Right kidney (tissue), 1 donor: ENCODE measurements at regions not wholly inside any gene's neighbourhood (a gene's known extent, or its start where the extent isn't known, plus 50 kb on each side); places are given as distances from the start of the nearest gene placed in this dataset.

Experiments used
- DNase-seq: peaks from one replicate; pipeline ENCODE4 v3.0.0-alpha.2; 2016

DNA sequence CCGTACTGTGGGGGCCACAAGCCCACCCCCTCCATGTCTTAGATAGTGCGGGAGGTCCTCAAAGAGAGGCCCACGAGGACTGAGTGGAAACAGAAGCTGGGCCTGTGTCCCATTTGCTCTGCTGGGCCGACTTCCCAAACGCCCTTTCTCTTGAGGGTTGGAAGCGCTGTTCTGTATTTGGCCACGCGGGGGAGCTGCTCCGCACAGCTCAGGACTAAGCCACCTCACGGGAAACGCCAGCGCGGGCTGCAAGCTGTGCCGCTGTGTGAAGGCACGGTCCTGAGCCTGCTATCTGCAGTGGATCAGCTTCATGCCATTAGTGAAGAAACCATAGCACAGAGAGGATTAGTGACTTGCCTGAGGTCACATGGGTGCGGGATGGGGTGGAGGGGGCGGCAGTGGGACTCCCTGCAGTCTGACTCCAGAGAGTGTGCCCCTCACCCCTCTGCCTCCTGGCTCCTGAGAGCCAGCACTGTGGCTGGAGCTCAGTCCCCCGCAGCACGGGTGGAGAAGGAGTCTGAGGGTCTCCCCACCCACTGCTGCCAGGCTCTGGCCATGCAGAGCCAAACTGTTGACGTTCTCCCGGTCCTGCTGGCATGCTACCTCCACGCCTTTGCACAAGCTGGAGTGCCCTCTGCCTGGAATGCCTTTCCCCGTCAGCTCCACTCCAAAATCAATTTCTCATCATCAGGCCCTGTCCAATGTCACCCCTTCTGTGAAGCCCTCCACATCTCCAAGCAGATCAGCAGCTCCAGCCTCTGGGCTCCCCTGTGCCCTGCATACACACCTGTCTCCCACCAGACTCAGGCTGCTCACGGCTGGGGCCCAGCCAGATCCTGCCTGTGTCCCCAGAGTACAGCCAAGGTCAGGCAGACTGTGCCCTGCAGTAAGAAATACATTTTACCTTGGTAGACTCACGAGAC is 51.5 kb upstream of the LRRC32 start:
- DNase-seq: peak; percentile 58

GRCh38 chr11:76723142-76723541 is 52.6 kb upstream of the LRRC32 start:
- no peak for DNase-seq

GRCh38 chr11:76723548-76723947 is 53.0 kb upstream of the LRRC32 start:
- DNase-seq: no peak

DNA sequence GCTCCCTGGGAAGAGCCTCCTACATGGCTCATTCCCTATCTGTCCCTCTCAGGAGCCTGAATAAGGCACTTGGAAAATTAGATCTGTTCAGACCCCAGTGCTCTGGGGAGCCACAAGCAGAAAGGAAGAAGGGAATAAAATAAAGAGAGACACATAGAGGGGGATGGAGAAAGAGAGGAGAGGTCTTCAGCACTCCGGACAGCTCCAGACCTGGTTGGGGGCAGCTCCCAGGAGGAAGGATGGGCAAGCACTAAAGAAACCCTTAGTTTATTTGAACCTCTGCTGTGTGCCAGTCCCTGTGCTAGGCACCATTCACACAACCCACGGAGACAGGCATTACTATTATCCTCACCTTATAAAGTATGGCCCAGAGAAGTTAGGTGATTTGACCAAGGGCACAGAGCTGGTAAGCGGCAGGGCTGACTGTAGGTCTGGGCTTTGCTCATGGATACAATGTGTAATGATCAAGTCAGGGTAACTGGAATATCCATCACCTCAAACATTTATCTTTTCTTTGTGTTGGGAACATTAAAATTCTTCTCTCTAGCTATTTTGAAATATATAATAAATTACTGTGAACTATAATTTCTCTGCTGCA is 53.7 kb upstream of the LRRC32 start:
- no peak for DNase-seq

DNA sequence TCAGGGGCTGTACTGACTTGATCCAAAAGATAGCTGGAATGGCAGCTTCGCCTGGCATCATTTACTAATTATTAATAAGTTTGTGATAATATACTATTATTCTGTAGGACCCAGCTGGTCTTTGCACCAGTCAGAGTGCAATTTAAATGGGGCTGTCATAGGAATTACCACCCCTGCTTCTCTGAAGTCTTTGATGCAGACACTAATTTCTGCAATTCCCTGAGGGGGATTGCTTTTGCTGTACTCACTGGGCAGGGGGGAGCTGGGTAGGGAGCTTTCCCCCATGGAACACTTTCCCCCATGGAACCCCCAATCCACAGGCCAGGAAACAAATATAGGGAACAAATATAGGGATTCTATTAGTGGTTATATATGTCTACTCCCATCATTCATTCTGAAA is 54.9 kb upstream of the TSKU start:
- DNase-seq: no peak

DNA sequence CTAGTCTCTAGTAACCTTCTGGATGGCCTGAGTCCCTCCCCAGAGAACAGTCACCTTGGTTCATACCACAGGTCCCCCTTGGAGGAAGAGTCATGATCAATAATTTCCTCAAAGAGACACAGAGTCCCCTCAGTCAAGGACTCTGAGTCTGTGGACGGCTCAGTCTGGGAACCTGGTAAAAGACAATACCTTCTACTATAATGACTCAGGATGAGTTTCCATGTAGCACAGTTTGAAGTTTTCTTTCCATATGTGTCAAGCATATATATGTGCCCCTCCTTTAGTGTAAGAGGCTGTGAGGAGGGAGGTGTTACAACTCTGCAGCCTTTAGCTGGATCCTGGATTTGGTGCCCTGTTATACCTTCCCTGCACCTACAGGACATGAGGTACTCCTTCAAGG is 54.4 kb upstream of the TSKU start:
- DNase-seq: no peak

- DNase-seq: no peak
Observed at GRCh38 chr11:76729214-76729613, 53.9 kb upstream of the TSKU start.

- no peak for DNase-seq
Observed at GRCh38 chr11:76730887-76731565, 52.1 kb upstream of the TSKU start.

GRCh38 chr11:76732643-76733042 is 50.5 kb upstream of the TSKU start:
- no peak for DNase-seq
